Head of caudate nucleus (tissue), 42 donors: ENCODE measurements at regions not wholly inside any gene's neighbourhood (a gene's known extent, or its start where the extent isn't known, plus 50 kb on each side); places are given as distances from the start of the nearest gene placed in this dataset.
"Not testable (repeated sequence)": the region's sequence is repeated elsewhere in the genome, so short reads cannot be mapped to it uniquely, and the experiment has no call there.

Experiments used
- DNase-seq, 42 donors: peaks; one replicate each; pipeline versions ENCODE4 v3.0.0 to v3.0.0-alpha.2; 2020 to 2021; ENCODE audit warnings: mixed read lengths in 7 of 42
- intact Hi-C: fragments of 100-400 bp; cut with DNase I; formaldehyde crosslinking; loops from one replicate; pipeline ENCODE4 v1.15.0; 2022

DNA sequence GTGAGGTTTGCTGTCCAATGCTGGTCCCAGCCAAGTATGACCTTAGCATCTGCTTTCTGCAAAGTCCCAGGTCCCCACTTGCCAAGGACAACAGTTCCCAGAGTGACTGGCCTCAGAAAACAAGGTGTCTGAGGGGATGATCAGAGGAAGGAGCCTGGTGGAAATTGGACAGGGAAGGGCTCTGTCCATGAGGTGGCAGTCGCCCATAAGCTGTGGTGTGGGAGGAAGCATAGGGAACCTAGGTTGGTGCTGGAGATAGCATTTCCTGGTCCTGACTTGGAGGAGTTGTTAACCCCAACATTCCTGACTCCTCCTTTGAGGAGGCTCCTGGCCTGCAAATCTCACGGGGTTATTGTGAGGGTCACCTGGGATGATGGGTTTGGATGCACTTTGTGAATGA, 77.8 kb downstream of the LIMS4 start:
- intact Hi-C loops, DNase-seq: not testable (repeated sequence)

DNA sequence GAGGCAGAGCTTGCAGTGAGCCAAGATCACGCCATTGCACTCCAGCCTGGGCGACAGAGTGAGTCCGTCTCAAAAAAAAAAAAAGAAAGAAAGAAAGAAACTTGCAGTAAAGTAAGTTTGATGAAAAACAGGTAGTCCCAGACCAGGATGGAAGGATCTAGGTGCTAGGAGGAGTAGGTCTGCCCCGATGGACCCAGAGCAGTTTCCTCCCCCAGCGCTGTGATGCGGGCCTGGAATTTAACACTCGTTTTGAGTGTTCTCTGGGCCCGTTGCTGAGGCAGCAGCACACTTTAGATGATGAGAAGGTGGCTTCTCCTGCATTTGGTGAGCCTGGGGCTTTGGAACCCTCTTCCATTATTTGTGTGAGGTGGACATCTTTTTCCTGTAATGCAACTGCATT, 80.2 kb downstream of the LIMS4 start:
- peak in 4 of 42 donors; percentile 7 to 32 (median 24) for DNase-seq
- intact Hi-C loops: not testable (repeated sequence)

DNA sequence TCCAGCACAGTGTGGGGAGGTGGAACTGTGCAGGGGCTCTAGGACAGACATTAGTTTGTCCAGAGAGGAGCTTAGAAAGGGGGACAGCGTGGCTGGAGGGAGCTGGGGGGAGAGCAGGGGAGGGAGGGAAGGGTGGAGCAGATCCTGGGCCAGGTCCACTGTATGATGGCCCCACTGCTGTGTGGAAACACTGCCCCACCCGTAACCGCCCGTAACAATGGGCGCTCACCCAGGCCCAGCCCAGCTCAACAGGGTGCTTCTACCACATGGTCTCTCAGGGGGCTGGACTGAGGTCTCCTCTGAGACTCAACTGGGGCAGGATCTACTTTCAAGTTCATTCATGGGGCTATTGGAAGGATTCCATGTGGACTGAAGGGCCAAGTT, 81.6 kb downstream of the LIMS4 start:
- DNase-seq, intact Hi-C loops: not testable (repeated sequence)

DNA sequence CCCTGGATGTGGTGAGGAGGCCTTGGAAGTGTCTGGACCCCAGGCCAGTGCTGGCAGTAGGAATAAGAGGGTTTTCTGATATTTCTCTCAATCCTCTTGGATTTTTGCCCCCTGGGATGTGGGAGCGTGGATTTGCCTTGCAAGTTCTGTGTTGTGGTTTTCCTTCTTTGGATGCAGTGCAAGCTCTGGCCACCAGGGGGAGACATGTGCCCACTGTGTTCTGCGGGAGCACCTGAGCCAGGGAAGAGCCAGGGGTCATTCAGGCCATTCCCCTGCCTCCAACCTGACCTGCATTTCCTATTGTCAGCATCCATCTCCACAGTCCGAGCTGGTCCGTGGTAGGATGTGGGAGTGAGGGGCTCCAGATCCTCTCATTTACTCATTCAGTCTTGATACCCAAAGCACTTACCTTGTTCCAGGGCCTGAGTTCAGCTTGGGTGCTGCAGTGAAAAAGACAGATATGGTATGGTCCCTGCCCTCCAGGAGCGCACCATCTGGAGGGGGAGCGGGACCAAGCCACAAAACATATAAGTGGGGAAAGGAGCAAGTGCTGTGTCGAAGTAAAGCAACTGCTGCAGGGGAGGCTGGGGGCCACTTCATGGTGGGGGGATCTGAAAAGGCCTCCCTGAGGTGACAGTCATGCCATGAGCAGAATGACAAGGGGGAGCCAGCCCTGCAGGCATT, 82.1 kb downstream of the LIMS4 start:
- peak in 2 of 42 donors; percentile 1 to 16 for DNase-seq
- intact Hi-C loops: not testable (repeated sequence)

DNA sequence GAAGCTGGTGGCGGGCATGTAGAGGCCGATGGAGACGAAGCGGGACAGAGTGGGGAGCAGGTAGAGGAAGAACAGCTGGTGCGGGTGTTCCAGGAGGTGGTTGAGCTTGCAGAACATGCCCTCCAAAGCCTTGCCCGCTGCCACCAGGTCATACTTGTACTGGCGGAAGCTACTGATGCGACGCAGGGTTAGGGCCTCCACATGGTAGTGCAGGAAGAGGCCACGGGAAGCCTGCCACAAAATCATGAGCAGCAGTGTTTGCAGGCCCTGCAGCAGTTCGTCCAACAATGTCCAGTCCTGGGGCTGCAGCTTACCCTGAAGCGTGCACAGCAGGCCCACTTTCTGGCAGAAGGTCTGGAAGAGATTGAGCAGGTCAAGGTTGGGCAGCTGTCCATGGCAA, 85.6 kb downstream of the LIMS4 start:
- peak in 1 of 42 donors; percentile 3 for DNase-seq
- intact Hi-C loops: not testable (repeated sequence)

DNA sequence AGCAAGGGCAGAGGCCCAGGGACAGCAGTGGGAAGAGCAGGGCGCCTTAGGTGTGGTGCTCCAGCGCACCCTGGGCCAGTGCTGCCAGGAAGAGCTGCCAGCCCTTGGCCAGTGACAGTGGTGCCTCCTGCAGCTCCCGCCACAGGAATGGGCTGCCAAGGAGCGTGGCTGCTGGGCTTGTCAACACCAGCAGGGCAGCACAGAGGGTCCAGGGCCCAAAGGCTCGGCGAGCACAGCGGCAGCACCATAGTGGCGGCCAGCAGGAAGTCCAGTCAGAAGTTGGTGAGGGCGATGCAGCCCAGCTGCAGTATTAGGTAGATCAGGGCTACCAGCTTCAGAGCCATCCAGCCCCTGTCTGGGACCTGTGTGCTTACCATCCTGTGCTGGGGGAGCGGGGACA, 86.1 kb downstream of the LIMS4 start:
- intact Hi-C loops: not testable (repeated sequence)
- peak in 2 of 42 donors; percentile 8 to 13 for DNase-seq

DNA sequence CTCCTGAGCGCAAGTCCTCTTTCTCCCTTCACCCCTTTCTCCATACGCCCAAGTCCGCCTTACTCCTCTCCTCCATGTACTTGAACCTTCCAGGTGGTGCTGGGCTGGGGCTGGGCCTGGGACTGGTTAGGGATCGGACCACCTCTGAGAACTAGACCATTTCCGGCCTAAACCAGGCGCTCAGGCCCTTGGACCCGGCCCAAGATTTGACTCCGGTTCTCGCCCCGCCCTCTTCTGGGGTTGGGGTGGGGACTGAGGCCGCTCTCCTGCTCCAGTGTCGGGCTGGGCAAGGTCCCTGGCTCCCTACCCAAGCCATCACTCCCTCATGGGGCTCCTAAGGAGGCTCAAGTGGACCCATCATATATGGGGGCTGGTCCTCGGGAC, 87.9 kb downstream of the LIMS4 start:
- intact Hi-C loops: not testable (repeated sequence)

DNA sequence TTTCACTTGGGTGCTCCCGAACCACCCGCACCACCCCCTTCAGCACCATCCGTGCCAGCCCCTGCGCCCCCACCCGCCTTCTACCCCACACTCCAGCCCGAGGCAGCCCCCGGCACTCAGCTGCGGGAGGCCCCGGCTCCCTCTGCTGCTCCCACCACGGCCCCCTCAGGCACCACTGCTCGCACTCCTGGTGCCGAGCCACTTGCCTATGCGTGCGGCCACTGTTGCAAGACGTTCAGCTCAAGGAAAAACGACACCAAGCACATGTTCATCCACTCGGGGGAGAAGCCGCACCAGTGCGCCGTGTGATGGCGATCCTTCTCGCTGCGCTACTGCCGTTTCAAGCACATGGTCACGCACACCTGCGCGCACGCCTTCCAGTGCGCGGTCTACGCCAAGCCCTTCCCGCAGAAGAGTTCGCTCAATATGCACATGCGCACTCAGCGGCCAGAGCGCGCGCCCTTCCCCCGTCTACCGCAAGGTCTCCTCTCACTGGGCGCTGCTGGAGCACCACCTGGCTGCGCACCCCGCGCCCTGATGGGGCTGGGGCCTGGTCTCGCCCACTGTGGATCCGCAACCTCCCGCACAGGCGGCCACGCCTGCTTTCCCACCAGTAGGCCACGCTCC, 88.4 kb downstream of the LIMS4 start:
- DNase-seq, intact Hi-C loops: not testable (repeated sequence)

More for the DNA sequence above, 87.9 kb downstream of the LIMS4 start:
- DNase-seq: not testable (repeated sequence)

DNA sequence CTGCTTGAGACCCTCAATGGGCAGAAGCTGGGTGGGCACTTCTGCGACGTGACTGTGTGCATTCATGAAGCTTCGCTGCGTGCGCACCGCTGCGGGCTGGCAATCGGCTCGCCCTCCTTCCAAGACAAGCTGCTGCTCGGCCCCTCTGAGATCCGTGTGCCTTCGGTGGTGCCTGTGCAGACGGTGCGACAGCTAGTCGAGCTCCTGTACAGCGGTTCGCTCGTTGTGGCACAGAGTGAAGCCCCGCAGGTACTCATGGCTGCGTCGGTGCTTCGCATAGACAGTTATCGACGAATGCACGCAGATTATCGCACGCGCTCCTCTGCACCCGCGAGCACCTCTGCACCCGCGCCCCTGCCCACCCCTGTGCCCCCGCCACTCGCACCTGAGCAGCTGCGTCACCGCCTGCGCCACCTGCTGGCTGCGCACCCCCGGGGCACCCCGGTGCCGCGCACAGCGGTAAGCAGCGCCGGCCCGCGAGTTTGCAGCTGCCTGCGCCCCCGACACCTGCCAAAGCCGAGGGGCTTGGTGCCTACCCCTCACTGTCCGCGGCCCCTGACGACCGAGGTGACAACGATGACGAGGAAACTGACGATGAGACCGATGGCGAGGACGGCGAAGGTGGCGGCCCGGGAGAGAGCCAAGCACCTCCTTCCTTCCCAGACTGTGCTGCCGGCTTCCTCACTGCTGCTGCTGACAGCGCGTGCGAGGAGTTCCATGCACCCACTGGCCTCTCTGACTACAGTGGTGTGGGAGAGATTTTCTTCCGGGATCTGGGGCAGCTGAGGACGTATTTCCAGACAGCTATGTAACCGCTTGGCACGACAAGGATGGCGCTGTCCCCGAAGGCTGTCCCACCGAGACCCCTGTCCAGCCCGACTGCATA, 89.2 kb downstream of the LIMS4 start:
- DNase-seq, intact Hi-C loops: not testable (repeated sequence)

DNA sequence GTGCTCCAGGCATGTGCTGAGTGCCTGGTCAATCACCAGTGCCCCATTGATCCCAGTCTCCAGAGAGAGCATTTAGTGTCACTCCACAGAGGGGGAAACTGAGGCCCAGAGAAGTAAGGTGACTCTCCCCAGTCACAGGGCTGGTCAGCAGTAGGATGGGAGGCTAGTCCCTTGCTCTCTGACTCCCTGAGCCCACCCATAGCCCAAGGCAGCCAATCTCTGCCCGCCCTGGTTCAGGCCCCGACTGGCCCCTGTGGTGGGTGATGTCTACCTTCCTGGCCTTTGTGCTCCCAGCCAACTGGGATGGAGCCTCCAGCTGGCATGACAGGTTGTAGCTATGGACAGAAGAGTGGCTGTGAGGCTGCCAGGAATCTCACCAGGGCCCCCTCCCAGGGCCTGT, 99.1 kb downstream of the LIMS4 start:
- intact Hi-C loops: not testable (repeated sequence)
- DNase-seq: peak in 1 of 42 donors; percentile 25

DNA sequence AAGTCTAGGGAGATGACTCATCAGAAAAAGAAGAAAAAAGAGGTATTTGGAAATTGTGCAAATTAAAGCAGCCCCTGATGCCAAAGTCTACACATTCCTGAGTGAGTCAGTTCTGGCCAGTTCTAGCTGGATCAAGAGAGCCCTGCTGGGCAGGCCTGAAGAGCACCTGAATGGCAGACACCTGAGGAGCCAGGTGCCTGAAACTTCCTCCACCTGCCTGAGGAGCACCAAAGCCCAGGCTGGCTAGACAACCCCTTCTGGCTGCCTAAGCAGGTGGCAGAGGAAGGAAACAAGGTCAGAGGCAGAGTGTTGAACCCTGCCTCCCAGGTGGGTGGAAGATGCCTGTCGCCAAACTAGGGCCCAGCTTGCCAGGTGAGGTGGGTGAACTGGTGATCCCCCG, 101.0 kb downstream of the LIMS4 start:
- intact Hi-C loops: not testable (repeated sequence)
- DNase-seq: peak in 2 of 42 donors; percentile 7 to 9

DNA sequence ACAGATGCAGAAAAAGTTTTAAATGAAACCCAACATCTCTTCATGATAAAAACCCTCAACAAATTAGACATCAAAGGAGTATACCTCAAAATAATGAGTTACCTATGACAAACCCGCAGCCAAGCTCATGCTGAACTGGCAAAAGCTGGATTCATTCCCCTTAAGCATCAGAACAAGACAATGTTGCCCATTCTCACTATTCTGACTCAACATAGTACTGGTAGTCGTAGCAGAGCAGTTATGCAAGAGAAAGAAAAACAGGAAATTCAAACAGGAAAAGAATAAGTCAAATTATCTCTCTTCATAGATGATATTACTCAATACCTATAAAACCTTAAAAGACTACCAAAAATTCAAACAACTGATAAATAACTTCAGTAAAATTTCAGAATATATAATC, 115.0 kb downstream of the LIMS4 start:
- DNase-seq, intact Hi-C loops: not testable (repeated sequence)

DNA sequence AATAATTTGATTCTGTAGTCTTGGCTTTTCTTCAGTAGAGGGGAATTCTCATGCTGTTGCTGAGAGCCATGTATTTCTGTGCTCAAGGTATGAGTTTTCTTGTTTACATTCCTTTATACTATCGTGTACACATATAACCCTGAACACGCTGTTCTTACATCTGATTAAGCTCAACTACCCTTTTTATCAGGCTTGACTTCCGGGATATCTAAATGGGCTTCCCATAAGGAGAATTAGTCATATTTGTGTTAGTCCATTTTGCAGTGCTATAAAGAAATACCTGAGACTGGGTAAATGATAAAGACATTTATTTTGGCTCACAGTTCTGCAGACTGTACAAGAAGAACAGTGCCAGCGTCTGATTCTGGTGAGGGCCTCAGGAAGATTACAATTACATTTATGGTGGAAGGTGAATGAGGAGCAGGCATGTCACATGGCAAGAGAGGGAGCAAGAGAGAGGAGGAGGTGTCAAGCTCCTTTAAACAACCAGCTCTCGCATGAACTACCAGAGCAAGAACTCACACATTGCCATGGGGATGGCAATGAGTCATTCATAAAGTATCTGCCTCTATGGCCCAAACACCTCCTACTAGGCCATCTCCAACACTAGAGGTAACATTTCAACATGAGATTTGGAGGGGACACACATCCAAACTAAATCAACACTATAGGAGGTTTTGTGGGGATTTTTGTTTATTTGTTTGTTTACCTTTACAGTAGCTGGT, 118.2 kb downstream of the LIMS4 start:
- intact Hi-C loops, DNase-seq: not testable (repeated sequence)

DNA sequence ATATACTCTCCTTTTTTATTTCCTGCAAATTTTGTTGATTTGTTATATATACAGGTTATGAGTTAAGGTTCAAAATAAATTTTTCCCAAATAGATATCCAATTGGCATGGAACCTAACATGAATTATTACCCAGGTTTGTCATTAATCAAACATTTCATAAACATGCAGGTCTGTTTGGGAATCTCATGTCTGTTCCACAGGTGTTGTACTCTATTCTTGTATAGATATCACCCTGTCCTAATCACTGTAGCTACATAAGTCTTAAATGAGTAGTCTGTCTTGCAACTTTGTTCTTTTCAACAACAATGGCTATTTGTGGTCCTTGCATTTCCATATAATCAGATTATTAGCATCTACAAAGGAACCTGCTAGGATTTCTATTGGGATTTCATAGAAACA, 121.9 kb downstream of the LIMS4 start:
- intact Hi-C loops, DNase-seq: not testable (repeated sequence)

DNA sequence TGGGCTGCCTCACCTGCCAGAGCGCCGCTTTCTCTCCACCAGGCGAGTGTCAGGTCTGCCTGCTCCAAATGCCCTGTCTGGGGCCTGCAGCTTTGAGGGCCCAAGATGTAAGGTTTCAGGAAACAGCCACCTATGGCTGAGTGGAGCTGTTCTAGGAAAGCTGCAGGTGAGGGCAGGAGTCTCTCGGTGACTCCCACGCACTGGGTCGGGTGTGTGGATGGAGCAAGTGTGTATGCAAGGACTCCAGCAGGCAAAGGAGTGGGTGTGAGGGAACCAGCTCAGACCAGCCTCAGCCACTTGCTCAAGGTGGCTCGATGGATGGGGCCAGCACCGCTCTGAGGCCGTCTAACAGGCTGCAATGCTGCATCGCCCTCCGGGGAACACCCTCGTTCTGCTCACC, 123.7 kb downstream of the LIMS4 start:
- peak in 4 of 42 donors; percentile 1 to 21 (median 7) for DNase-seq
- intact Hi-C loops: not testable (repeated sequence)

DNA sequence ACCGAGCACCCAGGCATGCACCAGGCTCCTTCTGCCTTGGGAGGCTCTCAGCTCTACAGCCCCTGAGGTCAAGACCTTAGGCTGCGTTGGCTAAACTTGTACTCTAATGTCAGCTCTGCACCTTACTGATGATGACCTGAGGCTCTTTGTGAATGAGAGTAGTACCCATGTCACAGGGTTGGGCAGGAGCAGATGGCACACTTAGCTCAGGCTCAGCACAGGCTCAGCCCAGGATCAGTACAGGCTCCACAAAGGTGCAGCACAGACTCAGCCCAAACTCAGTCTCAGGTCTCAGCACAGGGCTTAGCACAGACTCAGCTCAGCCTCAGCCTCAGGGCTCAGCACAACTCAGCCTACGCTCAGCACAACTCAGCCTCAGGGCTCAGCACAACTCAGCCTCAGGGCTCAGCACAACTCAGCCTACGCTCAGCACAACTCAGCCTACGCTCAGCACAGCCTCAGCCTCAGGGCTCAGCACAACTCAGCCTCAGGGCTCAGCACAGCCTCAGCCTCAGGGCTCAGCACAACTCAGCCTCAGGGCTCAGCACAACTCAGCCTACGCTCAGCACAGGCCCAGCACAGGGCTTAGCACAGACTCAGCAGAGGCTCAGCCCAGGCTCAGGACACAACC, 128.1 kb downstream of the LIMS4 start:
- intact Hi-C loops: not testable (repeated sequence)
- peak in 17 of 42 donors; percentile 1 to 55 (median 25) for DNase-seq

DNA sequence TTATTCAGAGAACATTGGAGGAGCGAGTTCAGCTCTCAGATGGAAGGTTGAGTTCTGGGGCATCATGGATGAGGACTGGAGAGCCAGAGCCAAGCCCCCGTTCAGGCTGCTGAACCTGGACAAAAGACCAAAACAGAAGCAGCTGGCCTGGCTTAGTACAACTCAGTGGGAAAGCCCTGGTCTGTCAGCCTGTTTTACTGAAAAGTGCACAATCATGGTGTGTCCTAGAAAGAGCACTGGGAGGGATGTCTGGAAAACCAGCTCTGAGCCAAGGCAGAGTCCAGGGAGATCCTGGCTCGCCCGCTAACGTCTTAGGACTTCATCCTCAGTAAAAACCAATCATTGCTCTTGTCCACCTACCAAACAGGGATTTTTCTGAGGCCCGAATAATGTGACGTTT, 129.7 kb upstream of the MTLN start:
- DNase-seq, intact Hi-C loops: not testable (repeated sequence)

DNA sequence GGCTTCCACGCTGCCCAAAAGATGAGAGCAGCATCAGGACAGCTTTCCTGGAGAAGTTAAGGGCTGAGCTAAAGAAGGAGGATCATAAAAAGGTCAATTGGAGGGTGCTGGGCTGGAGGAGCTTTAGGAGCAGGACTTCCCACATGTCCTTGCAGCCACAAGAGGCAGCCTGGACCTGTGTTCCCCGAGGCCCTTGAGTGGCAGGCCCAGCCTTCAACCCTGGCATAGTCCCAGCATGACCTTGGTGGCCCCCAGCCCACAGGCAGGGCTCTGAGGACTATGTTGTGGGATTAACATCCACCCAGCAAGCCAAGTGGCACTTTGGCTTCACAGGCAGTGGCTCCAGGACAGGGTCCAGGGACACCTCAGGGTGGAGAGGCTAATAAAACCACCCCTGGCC, 126.8 kb upstream of the MTLN start:
- DNase-seq, intact Hi-C loops: not testable (repeated sequence)
